ENCODE measurements at regions not wholly inside any gene's neighbourhood (a gene's known extent, or its start where the extent isn't known, plus 50 kb on each side); places are given as distances from the start of the nearest gene placed in this dataset.

DNA sequence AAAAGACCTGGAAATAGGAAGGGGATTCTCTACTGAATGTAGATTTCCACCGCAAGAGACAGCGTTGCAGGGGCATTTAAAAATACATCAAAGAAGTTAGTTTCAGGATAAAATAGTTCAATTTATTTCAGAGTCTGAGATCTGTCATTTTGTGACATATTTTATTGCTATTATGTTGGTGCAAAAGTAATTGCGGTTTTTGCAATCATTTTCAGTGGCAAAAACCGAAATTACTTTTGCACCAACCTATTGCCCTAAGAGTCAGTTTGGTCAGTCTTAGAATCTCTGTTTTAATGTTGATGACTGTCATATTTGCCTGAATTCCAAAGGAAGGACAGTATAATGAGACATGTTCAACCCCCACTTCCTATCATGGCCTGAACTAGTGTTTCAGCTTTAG, 219.5 kb upstream of the CDH10 start:
- no peaks in the 10 kb centered on the region for H3K36me3 Mint-ChIP-seq (ENCODE audit: low read depth)
- no peak overlapping the region for H3K27ac Mint-ChIP-seq (ENCODE audit: unreplicated experiment)
- no peak overlapping the region for H3K4me3 Mint-ChIP-seq (ENCODE audit: unreplicated experiment)
- no peaks in the 10 kb centered on the region for H3K27me3 Mint-ChIP-seq (ENCODE audit: low read depth)
- H3K4me1 Mint-ChIP-seq (ENCODE audit: low read depth): no peaks in the 10 kb centered on the region
- no peak for DNase-seq (ENCODE audit: low spot score)
- no peaks in the 10 kb centered on the region for H3K9me3 Mint-ChIP-seq (ENCODE audit: low read depth)
- TF ChIP-seq CTCF (IDR thresholded peaks at IDR 0.05): no peak

DNA sequence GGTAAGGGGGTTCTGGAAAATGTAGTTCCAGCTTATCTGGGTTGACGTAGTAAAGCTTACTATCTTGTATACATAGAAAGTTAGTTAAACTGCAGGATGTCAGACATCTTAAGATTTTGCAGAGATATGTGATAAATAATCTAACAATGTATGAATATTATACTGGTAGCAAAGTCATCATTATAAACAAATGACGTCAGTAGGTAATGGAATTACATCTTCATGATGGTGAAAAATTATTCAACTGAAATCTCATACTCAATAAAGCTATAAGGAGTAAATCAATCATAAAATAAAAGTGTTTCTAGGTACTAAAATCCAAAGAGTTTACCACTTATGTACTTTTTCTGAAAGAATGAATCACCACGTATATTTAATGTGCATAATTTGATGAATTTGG, 217.3 kb upstream of the CDH10 start:
- Mint-ChIP-seq H3K4me1 (ENCODE audit: low read depth) (no peaks in the 10 kb centered on the region), H3K27me3 (ENCODE audit: low read depth) (no peaks in the 10 kb centered on the region), H3K27ac (ENCODE audit: unreplicated experiment) (no peak overlapping the region), H3K9me3 (ENCODE audit: low read depth) (no peaks in the 10 kb centered on the region), H3K36me3 (ENCODE audit: low read depth) (no peaks in the 10 kb centered on the region), H3K4me3 (ENCODE audit: unreplicated experiment) (no peak overlapping the region)
- DNase-seq (ENCODE audit: low spot score): no peak
- no peak for TF ChIP-seq CTCF (IDR thresholded peaks at IDR 0.05)

DNA sequence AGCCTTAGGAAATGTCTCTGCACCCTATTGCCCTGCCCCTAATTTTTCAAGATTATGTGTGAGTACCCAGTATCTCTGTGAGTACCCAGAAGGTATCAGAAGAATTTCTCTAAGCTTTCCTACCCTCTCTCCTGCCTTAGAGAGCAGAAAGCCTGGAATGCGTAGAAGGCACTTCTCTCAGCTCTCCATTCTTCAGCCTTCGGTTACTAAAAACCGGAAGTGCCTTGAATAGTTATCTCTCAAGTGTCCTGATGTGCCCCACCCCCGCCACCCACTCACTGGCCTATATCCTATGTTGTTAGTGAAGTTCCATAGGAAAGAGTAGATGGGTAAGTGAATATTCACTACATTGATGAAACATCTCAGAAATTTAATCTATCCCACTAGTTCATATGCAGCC, 210.7 kb upstream of the CDH10 start:
- Mint-ChIP-seq H3K9me3 (ENCODE audit: low read depth) (peaks cover 5% of the 10 kb centered on the region), H3K4me3 (ENCODE audit: unreplicated experiment) (no peak overlapping the region), H3K4me1 (ENCODE audit: low read depth) (no peaks in the 10 kb centered on the region), H3K27ac (ENCODE audit: unreplicated experiment) (no peak overlapping the region), H3K36me3 (ENCODE audit: low read depth) (no peaks in the 10 kb centered on the region), H3K27me3 (ENCODE audit: low read depth) (no peaks in the 10 kb centered on the region)
- TF ChIP-seq CTCF (IDR thresholded peaks at IDR 0.05): no peak
- no peak for DNase-seq (ENCODE audit: low spot score)

DNA sequence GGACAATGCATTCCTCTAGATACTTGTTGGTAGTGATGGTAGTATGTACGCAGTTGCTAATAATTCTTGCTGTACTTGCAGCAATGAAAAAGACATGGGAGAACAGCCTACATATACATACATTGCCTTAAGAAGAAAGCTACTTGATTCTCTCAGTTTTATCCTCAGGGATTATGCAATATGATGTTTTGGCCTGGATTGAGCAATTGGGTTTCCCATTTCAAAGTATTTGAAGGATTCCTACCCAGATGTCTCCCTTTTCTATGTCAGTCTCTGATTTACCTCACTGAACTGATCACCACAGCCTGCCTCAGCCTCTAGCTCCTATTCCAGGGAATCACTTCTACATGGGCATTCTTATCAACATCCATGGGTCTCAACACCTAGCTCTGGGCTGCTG, 210.1 kb upstream of the CDH10 start:
- no peak overlapping the region for H3K4me3 Mint-ChIP-seq (ENCODE audit: unreplicated experiment)
- no peaks in the 10 kb centered on the region for H3K36me3 Mint-ChIP-seq (ENCODE audit: low read depth)
- H3K27ac Mint-ChIP-seq (ENCODE audit: unreplicated experiment): no peak overlapping the region
- no peaks in the 10 kb centered on the region for H3K4me1 Mint-ChIP-seq (ENCODE audit: low read depth)
- no peak for TF ChIP-seq CTCF (IDR thresholded peaks at IDR 0.05)
- no peaks in the 10 kb centered on the region for H3K27me3 Mint-ChIP-seq (ENCODE audit: low read depth)
- DNase-seq (ENCODE audit: low spot score): no peak
- H3K9me3 Mint-ChIP-seq (ENCODE audit: low read depth): peaks cover 5% of the 10 kb centered on the region

DNA sequence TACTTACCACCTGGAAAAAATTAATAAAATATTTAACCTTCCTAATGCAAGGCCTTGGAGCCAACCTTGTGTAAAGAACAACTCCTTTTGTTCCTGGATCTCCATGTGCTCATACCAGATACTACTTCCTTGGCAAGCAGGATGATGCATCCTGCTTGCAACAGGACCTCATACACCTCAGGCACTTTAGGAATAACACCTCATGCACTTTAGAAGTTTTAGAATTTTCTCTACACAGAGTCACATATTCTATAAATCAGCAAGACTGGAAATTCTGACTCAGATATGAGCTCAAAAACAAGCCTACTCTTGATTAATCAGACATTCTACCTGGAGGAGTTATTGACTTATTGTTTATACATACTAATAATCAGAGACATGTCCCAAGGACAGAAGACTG, 209.6 kb upstream of the CDH10 start:
- H3K9me3 Mint-ChIP-seq (ENCODE audit: low read depth): peaks cover 5% of the 10 kb centered on the region
- H3K36me3 Mint-ChIP-seq (ENCODE audit: low read depth): no peaks in the 10 kb centered on the region
- no peak overlapping the region for H3K4me3 Mint-ChIP-seq (ENCODE audit: unreplicated experiment)
- no peak overlapping the region for H3K27ac Mint-ChIP-seq (ENCODE audit: unreplicated experiment)
- TF ChIP-seq CTCF (IDR thresholded peaks at IDR 0.05): no peak
- H3K4me1 Mint-ChIP-seq (ENCODE audit: low read depth): no peaks in the 10 kb centered on the region
- no peaks in the 10 kb centered on the region for H3K27me3 Mint-ChIP-seq (ENCODE audit: low read depth)
- no peak for DNase-seq (ENCODE audit: low spot score)
